NOMO-1 treated with DMSO at 0.1 percent for 48 hours (cell line): ENCODE measurements at regions not wholly inside any gene's neighbourhood (a gene's known extent, or its start where the extent isn't known, plus 50 kb on each side); places are given as distances from the start of the nearest gene placed in this dataset.
"Not testable (repeated sequence)": the region's sequence is repeated elsewhere in the genome, so short reads cannot be mapped to it uniquely, and the experiment has no call there.

ENCODE experiments used
- DNase-seq: peaks from one replicate; lab custom pipeline; 2025; ENCODE audit not compliant: unreplicated experiment; lab: John Stamatoyannopoulos, UW

DNA sequence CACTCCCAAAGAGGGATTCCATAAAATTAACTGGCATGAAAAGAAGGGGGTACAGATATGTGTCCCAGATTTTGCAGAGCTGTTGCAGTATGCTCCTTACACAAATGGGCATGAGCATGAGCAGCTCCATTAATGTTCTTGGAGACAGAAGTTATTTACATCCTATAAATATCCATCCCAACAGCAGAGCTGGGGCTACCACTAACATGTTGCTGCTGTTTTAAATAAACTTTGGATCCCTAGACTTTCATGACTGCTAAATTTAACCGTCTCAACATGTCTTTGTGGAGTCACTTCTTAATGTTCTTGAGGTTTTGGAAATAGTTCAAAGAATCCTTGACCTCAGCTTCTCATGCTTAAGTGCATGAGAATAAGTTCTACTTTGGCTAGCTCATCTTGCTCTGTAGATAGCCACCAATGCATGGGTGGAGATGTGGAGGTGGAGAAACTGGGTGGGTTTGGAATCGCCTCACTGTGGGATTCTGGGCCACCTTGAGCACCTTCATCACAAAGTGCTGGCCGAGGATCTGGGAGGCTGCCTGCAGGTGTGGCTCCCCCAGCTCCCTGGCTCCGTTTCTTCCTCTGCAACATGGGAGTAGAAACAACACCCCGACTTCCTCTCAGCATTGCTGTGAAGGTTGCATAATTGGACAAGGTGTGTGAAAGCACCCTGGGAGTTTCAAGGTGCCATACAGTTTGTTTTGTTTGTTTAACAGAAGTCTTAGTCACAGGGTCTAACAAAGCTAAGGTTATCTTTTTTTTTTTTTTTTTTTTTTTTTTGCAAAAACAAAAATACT is 307.2 kb downstream of the MYCN start:
- no peak for DNase-seq

DNA sequence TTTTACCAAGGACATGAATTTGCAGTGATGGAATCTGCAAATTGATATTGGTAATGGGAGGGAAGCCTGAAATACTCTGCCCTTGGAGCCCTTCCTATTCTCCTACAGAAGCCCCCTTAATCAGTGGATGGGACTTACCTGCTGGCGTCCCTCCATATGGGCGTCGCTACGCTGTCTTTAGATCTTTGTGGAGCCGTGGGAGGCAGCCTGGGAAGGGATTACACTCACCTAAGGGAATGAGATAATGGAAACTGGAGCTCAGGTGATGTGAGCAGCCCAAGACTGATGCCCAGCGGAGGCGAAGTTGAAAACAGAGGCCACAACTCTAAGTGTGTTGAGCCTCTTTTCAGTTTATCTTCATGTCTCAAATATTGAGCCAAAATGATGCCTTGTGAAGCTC is 306.6 kb downstream of the MYCN start:
- DNase-seq = no peak

DNA sequence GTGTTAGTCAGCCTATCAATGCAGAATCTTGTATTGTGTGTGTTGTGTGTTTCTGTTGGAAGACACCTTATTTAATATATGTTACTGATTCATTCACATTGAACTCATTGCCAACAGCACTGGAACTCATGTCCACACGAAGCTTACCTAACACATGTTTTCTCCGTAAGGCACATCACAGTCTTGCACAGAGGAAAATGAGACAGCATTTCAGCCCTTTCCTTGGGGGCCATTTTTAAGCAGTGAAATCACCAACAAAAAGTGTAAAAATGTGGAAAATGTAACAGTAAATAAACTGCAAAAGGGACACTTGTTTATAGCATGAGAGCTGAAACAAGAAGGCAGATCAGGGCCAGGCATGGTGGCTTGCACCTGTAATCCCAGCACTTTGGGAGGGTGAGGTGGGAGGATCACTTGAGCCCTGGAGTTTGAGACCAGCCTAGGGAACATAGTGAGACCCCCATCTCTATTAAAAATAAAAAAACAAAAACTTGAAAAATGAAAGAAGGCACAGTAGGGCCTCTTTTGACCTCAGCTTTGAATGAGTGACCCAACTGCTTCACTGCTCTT is 306.0 kb downstream of the MYCN start:
- DNase-seq = no peak

DNA sequence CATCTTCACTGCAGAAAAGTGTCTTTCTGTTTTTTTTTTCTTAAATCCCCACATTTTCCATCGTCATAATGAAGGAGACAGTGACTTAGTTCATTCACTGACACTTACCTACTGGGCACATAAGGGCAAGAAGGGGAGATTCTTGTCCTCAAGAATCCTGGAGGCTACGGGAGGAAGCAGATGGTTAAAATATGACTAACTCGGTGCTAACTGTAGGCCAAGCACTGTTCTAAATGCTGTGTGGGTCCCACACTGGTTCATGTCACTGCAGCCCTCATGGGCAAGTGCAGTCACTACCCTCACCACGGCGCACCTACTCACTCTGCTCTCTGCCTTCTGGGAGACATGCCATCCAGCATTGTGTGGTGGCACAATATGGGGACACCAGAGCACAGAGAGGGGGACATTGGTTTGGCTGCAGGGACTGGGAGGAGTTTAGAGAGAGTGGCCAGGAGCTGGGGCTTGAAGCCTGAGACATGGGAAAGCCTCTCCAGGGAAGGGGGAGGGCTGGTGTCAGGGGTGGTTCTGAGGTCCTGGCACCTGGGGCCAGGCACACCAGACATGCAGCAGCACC is 305.2 kb downstream of the MYCN start:
- DNase-seq = no peak

DNA sequence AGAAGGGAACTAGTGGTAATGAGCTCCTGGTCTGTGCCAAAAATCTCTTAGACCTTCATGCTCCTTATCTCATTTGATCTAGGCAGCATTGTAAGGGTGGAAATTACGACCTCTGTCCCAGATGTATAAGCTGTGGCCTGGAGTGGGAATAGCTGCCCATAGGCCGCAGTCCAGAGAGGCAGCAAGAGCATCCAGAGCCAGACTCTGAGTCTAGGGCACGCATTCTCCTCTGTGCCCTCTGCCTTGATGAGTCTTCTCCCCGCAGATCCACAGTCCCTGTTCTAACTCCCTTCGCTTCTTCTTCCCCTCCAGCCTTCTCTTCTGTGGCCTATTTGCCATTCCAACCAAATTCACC is 304.6 kb downstream of the MYCN start:
- DNase-seq = no peak

DNA sequence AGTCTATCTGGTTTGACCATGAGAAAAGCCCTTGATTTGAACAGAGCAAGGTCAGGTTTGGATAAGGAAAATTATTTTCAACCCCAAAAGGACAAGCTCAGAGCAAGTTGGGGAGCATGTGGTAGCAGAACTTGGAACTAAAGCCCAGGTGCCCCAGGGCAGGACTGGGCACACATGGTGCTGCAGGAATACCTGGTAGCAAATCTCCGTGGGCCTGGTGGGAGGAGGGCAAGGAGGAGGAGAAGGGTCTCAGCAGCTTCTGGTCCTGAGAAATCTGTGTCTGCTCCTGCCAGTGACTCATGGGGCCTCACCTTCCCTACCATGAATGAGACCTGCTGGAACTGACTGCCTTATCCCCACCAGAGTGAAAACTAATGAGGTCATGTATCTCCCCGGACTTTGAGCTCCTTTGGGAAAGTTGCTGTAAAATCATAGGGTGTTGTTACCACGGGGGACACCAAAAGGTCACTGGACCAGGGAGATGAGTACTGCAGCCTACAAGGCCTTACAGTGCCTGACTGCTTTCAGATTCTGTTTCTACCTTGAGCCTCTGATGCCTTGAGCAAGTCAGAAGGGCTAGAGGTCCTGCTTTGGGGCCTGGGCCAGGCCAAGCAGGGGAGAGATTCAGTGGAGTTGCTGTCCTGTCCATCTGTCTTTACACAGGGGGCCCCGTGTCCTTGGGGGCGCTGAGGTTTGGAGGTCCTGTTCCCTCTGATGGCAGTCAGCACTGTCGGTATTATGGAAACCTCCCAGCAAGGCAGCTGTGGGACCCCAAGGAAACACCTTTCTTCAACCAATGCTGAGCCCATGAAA is 304.0 kb downstream of the MYCN start:
- no peak for DNase-seq

DNA sequence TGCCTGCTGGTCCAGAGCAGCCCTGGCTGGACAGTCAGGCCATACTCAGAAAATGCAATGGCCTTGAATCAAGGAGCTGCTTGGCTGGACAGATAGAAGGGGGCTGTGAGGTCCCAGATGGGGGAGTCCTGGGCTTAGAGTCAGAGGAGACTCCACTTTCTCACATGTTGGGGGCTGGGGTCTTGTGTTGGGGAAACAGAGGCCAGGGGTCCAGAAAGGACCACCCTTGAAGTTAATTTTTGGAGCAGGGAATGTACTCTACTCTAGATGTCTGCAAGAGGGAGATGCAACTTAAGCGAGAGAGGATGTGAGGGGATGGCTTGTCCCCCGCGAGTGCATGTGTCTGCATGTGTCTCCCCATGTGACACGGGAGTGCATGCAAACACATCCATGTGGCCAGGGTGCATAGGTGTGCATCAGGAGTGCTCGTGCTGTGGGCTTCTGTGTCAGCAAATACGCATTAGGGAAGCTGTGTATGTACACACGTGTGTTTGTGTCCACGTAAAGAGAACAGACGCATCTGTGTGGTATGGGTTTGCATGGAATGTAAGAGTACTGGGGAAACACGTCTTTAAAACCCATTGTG is 303.2 kb downstream of the MYCN start:
- DNase-seq = no peak

DNA sequence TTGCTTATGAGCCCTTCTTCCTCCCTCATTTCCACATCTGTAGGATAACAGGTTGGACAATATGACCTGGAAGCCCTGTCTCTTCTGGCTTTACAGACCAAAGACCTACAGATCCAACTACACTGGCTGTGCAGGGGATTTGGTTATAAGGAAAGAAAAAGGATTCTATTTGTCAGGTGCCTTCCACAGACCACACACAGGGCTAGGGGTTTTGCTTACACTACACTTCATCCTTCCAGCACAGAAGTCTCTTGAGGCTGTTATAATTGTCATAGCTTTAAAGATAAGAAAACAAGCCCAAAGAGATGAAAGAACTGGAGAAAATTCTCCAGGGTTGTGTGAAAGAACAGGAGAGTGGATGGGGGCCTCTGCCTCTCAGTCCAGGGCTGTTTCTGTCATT is 302.6 kb downstream of the MYCN start:
- DNase-seq = no peak

DNA sequence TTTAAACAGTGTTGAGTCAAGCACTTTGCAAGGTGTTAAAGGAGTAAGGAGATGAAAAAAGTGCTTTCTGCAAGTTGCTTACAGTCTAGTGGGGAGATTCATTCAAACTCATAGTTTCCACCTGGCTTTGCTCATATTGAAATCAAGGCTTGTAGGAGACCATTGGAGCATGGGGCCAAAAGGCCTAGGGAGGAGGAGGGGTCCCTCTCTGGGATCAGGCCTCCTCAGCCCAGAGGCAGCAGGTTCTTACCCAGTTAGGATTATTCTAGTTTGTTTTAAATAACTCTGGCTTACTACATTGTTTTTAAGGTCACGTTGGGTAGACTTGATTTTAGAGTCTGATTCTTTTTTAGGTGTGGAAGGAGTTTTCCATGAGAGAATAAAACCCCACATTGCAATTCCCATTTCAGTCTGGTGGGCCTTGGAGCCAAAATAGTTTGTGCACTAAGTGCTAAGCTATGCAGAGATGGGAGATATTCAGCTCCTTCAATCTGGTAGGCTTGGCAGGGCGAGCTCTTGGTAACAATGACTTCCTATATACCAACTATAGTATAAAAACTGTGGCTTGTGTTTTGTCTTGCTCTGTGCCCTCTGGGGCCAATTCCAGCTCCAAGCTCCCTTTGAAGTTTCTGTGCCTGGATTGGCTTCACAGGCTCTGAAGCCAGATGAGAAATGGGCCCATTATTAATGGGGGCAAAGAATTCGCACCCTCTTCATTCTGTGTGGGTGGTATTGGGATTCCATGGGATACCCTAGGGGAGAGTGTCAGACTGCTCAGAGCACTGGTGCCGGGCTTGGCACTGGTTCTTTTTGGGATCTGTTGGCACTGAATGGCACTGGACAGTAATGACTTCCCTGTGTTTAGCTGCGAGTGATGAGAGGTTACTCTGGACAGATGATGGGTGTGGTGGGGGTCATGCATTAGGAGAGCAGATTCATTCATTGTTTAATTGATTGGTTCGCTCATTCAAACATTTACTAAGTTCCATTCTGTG is 301.1 kb downstream of the MYCN start:
- no peak for DNase-seq

DNA sequence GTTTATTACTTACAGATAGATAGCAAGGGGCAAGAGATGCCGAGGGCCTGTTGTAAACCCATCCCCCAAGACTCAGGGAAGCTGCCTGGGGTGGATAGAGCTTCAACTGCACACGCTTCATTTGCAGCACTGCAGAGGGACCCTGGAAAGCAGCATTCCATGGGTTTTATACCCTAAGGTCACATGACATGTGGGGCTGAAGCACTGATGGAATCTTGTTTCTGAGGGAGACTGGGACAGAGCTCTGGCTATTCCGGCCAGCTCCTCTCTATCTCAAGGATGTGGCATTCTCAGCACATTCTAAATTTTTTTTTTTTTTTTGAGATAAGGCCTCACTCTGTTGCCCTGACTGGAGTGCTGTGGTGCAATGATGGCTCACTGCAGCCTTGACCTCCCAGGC is 300.1 kb downstream of the MYCN start:
- no peak for DNase-seq

DNA sequence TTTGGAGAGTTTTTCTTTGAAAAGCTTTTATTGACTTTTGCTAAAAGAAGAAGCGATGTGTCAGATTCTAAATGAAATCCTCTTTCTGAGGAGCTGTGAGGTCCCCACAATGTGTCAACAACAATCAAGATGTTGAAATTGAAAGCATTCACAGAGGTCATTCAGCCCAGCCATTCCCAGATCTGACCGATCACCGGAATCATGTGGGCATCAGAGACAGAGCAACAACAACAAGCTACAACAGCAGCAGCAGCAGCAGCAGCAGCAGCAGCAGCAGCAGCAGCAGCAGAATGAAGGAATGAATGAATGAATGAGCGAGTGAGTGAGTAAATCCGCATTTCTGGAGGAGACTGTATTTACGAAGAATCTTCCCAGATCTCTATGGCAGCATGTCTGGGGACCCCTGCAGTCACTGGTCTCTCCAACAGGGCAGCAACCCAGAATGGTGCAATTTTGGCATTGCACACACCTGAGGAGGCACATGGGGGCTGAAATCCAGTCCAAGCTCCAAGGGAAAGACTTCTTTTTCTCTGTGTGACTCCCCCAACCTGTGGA is 299.0 kb downstream of the MYCN start:
- no peak for DNase-seq

DNA sequence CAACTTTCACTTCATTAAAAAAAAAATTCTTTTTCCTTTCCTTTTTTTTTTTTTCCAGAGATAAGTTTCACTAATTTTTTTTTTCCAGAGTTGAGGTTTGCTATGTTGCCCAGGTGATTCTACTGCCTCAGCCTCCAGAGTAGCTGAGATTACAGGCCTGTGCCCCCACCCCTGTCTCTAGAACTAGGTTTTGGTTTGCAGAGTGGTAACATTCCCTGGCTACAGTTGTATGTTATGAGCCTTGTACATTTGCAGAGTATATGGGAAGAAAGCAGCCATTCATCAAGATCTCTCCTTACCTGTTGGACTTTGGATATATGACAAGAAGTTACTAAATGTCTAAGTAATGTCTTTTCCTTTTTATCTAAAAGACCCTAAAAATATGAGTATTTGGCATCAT is 298.4 kb downstream of the MYCN start:
- DNase-seq = no peak

DNA sequence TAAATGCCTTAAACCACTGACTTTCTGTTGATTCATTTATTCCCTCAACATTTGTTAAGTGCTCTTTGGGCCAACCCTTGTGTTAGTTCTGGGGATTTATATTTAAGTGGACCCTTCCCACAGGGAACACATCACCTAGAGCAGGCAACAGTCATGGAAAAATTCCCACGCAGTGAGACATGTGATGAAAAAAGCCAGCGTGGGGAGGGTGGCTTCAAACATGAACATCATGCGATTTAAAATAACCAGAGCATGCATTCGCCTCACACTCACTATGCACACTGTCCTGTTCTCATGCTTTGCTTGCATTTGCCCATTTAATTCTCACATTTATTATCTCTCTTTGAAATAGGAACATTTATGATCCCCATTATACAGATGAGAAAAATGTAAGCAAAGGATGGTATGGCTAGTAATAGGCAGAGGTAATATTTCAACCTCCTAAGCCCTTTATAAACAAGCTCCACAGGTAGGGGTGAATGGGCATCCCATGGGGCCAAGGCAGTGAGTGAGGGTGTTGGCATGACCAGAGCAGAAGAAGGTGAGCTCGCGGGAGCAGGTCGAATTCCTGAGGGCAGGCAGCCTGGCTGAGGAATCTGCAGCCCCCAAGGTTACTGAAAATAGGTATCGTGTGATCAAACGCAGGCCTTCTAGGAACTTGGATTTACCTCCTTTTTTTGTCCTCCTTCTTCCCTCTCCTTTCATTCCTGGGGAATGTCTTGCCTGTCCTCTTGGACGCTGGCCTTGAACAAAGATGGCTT is 297.8 kb downstream of the MYCN start:
- no peak for DNase-seq

DNA sequence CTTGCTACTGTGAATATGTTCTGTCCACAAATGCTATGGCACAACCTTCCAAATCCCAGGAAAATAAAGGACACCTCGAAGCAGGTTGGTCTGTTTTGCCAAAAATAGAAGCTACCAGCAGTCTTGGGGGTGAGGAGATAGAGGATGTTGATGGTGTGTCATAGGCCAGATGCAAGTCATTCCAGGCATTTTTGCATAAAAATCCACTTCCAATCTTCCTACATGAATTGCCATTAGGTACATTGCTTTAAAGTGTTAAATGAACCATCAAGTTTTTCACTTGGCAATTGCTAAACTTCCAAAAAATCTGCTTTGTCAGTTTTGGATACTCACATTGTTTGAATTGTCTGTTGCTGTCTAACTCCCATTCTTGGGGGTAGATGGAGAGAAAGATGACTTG is 295.4 kb downstream of the MYCN start:
- DNase-seq = no peak

DNA sequence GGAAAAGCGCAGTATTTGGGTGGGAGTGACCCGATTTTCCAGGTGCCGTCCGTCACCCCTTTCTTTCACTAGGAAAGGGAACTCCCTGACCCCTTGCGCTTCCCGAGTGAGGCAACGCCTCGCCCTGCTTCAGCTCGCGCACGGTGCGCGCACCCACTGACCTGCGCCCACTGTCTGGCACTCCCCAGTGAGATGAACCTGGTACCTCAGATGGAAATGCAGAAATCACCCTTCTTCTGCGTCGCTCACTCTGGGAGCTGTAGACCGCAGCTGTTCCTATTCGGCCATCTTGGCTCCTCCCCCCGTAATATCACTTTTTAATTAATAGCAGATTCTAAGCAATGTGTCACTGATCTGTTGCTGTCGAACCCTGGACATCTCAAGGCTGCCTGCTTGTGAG is 294.9 kb downstream of the MYCN start:
- not testable (repeated sequence) for DNase-seq

DNA sequence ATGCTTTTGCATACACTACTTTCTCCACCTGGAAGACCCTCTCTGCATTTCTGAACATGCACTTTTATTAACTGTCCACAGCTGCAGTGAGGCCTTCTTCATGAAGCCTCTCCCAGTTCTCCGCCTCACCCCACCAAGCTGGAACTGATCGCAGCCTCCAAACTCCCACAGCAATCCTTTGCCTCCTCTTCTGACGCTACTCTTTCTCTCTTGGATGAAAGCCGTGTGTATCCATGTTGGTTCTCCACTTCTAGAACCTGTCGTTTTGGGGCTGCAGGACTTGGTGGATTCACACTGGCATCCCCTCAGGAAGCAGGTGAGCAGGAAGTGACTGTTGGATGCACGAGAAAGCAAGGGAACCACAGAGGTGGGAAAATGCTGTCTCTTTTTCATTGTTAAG is 288.6 kb downstream of the MYCN start:
- DNase-seq = no peak

DNA sequence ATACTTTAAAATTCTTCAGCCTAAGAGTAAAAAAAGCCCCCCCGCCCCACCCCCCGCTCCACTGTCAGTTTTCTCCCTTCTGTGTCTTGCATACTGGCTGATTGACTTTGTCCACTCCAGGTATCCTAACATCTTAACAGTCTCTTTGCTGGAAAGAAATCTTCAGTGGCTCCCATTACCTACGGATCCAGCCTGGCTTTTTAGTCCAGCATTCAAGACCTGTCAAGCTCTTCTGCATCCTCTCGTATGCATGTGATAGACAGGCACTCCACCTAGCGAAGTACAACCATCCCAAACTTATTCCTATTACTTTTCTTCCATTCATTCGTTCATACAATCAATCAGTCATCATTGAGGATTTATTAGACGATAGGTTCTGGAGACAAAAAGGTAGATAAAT is 288.1 kb downstream of the MYCN start:
- DNase-seq = no peak

DNA sequence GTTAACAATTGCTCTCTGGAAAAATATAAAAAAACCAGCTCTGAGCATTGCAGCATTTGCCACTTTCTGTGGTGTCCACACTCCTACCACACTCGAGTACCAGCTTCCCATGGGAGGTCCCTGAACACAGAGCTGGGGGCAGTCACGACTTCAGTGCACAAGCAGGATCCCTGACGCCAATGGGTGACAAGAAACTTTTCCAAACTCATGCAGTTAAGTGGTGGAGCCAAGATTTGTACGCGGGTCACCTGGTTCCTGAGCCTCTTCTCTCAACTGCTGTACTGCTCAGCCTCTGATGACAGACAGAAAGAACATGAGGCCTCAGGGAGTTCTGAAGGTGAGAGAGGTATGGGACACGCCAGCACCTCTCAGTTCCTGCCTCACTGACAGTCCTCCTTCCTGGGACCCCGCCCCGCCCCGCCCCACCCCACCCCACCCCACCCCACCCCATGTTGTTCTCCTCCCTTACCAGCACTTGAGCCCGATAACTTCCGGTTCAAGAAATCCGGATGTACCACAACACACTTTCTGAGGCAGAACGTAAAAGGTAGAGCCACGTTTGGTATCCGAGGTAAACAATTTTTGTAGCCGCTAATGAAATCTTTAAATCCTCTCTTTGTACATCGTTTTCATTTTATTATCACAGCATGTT is 287.6 kb downstream of the MYCN start:
- DNase-seq = no peak
